Astrocyte of the spinal cord (primary cell): ENCODE measurements at regions not wholly inside any gene's neighbourhood (a gene's known extent, or its start where the extent isn't known, plus 50 kb on each side); places are given as distances from the start of the nearest gene placed in this dataset.

ENCODE experiments used
- DNase-seq: peaks from one replicate; pipeline ENCODE4 v3.0.0; 2011; ENCODE audit warnings: low read depth, low spot score
- H3K4me3 ChIP-seq: 2 replicates; pipeline ENCODE4 v1.5.1; 2011; ENCODE audit warnings: low read depth, mild to moderate bottlenecking, low read length, moderate library complexity
- in situ Hi-C: cut with HindIII; loops from 2 replicates; pipeline ENCODE4 v1.10.0; 2017; ENCODE audit warnings: low sequenced_read_pairs
- TF ChIP-seq, protein P1 (sequence below): IDR thresholded peaks from 2 replicates; pipeline ENCODE4 v1.5.1; 2012; ENCODE audit warnings: low read depth, mild to moderate bottlenecking, low read length, inconsistent platforms

DNA sequence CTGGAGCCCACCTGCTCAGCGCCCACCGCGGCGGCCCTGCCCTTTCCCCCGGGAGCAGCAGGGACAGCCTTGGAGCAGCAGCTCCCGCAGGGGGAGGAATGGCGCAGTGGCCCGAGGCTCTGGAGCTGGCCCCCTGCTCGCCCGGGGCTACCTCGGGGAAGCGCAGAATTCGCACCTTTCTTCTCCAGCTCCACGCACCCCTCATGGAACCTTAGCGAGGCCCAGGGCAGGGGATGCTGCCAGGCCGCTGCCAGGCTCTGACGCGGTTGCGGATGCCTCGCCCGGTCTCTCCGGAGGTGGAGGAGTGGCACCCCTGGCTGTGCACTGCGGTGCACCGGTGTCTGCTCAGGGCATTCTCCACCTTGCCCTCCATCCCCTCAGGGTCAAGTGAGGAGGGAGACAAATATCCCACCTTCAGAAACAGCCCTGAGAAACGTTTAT lies 84.9 kb upstream of the MKI67 start:
- no peak for DNase-seq
- in situ Hi-C loops: no loop called here
- TF ChIP-seq, protein P1, sequence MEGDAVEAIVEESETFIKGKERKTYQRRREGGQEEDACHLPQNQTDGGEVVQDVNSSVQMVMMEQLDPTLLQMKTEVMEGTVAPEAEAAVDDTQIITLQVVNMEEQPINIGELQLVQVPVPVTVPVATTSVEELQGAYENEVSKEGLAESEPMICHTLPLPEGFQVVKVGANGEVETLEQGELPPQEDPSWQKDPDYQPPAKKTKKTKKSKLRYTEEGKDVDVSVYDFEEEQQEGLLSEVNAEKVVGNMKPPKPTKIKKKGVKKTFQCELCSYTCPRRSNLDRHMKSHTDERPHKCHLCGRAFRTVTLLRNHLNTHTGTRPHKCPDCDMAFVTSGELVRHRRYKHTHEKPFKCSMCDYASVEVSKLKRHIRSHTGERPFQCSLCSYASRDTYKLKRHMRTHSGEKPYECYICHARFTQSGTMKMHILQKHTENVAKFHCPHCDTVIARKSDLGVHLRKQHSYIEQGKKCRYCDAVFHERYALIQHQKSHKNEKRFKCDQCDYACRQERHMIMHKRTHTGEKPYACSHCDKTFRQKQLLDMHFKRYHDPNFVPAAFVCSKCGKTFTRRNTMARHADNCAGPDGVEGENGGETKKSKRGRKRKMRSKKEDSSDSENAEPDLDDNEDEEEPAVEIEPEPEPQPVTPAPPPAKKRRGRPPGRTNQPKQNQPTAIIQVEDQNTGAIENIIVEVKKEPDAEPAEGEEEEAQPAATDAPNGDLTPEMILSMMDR: no peak
- H3K4me3 ChIP-seq: no peak overlapping the region

DNA sequence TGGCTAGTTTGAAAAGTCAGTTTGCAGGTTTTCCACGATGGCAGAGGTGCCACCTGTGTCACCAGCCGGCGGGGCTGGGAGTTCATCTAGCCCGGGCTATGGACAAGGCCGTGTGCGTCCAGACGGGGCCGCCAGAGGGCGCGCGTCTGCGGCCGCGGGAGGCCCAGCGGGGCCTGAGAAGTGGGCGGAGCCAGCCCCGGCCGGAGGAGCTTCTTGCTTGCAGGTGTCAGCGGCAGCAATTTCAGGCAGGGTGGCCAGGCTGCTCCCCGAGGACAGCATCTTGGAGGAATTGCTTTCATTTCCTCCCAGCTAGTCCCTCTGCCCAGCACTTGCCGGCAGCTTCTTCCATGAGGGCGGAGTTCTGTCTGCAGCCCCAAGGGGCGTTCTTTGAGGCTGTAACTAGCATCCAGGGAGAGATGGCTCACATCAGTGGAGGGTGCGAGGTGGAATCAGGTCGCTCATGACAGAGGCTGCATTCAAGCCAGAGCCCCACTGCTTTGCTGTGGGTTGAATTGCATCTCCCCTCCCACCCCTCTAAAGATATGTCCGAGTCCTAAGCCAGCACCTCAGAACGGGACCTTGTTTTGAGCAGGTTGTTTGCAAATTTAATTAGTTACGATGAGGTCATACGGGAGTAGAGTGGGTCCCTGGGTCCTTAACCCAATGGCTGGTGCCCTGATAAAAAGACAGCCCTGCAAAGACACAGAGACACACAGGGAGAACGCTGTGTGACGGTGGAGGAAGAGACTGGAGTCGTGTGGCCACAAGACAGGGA lies 85.9 kb upstream of the MKI67 start:
- DNase-seq: peak; percentile 37
- H3K4me3 ChIP-seq: no peak overlapping the region
- in situ Hi-C loops: no loop called here
- TF ChIP-seq, protein P1: peak; percentile 81

DNA sequence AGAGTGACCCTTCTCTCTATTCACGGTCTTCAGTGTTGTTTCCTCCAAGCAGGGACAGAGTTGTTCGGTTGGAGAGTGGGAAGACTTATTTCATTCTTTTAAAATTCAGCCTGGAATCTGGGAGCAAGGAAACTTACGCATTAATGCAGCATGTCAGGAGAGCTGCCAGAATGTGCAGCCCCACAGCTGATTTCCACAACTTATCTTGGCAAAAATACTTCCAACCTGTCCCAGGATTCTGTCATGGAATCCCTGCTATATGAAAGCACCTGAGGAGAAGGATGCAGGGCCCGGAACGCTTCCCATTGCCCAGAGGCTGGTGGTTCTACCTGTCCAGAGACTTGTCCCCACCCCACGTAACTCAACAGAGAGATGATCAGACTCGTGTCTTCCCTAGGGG lies 86.9 kb upstream of the MKI67 start:
- H3K4me3 ChIP-seq: no peak overlapping the region
- TF ChIP-seq, protein P1: no peak
- no peak for DNase-seq
- in situ Hi-C loops: no loop called here

DNA sequence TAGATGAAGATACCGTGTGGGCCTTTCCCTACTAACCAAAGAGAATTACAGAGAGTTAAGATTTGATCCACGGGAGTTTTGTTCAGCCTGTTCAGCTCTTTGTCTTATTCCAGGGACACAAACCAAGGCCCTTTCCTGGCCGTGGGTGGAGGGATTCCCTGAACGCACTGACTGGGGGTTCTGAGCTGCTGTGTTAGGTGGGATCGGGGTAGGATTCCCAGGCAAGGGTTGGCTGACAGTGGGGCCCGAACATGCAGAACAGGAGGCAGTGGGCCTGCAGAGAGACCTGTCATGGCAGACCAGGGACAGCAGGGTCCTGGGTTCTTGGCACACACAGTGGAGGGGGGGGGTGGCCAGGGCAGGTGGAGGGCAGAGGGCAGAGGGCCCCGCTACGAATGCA lies 89.5 kb upstream of the MKI67 start:
- in situ Hi-C loops: no loop called here
- no peak overlapping the region for H3K4me3 ChIP-seq
- DNase-seq: no peak
- TF ChIP-seq, protein P1: no peak

DNA sequence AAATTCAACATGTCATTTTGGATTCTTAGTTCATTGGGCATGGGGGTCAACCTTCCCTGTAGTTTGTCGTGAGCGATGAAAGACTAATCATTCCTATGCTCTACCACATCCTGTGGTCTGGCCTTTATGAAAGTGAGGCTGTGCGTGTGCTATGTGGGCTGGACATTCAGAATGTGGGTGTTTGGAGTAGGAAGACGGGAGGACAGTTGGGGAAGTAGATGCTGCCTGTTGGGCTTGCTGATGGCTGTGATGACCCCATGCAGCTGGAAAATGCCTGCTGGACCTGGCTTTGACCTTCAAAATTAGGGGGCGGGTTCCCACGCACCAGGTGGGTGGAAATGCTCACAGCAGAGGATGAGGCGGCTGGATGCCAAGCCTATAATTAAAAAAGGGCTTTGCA lies 90.9 kb upstream of the MKI67 start:
- H3K4me3 ChIP-seq: no peak overlapping the region
- DNase-seq: no peak
- TF ChIP-seq, protein P1: no peak
- in situ Hi-C loops: no loop called here

DNA sequence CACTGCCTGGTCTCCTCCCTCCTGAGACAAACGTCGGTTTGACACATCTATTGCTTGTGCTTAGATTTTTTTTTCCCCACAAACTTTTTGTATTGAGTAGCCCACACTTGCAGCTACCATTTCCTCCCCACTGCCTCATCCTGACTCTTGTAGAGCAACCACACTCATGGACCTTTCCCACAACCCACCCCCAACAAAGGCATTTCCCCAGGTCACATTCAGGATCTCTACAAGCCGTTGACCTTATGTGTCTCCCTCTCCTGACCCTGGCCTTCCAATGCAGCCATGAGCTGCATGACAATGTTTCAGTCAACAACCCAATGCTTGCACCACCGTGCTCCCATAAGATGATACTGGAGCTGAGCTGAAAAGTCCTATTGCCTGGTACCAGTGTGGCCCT lies 91.9 kb upstream of the MKI67 start:
- in situ Hi-C loops: no loop called here
- DNase-seq: no peak
- no peak overlapping the region for H3K4me3 ChIP-seq
- TF ChIP-seq, protein P1: no peak
